Stimulated activated CD4-positive, alpha-beta T cell treated with anti-CD3 and anti-CD28 coated beads, Interleukin-2, amount 100 ng/mL, for 4 hours (primary cell): ENCODE measurements at regions not wholly inside any gene's neighbourhood (a gene's known extent, or its start where the extent isn't known, plus 50 kb on each side); places are given as distances from the start of the nearest gene placed in this dataset.

Experiments
- DNase-seq: peaks from one replicate; pipeline ENCODE4 v3.0.0-alpha.2; 2020; ENCODE audit warnings: low read depth

DNA sequence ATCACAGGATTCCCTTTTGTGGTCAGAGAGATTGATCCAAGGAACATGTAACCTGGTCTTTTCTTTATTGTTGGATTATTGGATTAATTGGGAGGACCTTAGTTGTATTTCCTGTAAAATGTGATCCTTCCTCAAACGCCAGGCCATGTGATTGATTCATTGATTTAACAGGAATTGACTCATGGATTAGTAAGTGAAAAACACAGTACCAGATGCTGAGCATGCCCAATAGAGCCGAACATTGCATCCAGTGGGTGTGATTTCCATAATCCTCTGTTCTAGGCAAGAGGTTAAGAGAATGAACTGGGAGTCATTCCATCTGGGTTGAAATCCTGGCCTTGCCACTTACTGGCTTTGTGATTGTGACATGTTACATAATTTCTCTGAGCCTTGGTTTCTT, 522.3 kb downstream of the MAT2B start:
- no peak for DNase-seq

DNA sequence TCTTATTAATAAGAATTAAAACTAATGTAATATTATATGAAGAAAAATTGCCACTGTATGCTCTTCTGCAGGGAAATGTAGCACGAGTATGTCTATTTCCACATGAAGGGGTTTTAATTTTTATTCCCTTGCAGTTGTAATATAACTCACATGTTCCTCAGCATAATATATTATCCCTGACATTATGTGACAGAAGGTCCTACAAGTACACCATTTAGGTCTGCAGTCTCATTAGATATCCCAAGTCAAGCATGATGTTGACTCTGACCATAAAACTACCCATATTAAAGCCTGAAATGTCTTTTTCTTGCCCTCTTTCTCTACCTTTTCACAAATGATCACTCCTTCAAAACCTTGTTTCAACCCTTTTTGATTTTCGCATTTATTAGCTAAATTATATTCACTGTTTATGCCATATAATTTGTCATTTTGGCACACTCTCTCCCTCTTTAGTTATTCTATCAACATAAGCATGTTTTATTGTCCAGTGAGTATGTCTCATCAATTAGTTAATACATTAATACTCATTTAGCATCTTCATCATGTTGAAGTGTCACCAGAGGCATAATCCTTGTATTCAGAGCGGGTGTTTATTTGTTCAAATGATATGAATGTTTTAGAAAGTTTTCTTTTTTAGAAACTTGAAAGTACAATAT, 532.8 kb downstream of the MAT2B start:
- DNase-seq: no peak

GRCh38 chr5:164041105-164041504, 535.7 kb downstream of the MAT2B start:
- no peak for DNase-seq

GRCh38 chr5:164048359-164048926, 543.0 kb downstream of the MAT2B start:
- DNase-seq: no peak

- no peak for DNase-seq
Observed at GRCh38 chr5:164051745-164052144, 546.3 kb downstream of the MAT2B start.

DNA sequence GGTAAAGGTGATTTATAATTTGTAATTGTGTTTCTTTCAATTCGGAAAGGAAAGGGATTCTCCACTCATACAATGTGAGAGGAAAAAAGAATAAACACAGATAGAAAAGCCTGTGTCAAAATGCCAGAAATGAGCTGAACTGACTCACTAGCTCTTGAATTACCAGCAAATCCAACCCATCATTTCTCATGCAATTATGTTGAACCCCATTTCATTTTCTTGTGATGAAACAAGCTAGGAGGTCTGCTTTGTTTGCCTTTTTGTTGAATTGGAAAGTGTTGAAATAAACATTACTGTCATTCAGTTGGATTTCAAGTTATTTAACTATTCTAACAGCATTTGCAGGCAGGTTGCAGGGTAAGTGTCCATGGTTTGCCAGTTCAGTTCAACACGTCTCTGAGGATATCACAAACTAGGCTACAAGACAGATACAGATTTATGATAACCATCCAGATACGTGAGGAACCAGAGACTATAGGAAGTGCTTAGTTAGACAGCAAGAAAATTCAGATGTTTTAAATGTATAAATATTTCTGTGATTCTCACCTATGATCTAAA, 547.2 kb downstream of the MAT2B start:
- DNase-seq: no peak

DNA sequence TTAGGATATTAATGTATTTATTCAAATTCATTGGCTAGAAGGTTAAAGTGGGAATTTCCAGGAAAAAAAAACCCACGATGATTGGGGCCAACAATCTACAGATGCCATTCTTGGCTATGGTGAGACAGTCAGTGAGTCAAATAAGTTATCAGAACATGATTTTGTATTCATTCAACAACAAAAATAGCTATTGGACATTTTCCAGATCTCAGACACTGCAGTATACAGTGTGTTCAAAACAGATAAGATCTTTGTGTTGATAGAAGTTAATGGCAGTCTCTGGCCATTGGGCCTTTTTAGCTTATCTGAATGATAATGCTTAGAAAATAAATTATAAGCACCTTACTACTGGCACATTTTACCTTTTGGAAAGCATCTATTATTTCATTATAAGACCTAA, 547.7 kb downstream of the MAT2B start:
- no peak for DNase-seq

GRCh38 chr5:164054461-164054860, 549.0 kb downstream of the MAT2B start:
- DNase-seq: no peak

- no peak for DNase-seq
Observed at GRCh38 chr5:164057121-164057520, 551.7 kb downstream of the MAT2B start.

DNA sequence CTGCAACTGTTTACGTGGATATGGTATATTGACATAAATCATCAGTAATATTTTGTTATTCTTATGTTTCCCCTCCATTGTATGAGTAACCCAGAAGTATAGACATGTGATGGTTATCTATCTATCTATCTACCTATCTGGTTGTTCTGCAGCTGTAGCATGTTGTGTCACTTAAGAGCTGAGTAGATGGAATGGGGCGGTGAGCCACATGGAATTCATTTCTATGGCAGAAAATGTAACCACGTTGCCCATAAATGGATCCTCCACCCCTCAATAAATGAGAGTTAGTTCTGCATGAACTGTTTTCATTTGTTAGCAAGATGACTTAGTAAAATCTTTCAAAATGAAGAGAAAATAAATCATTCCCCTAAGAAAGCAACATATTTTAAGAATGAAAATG, 553.2 kb downstream of the MAT2B start:
- no peak for DNase-seq

DNA sequence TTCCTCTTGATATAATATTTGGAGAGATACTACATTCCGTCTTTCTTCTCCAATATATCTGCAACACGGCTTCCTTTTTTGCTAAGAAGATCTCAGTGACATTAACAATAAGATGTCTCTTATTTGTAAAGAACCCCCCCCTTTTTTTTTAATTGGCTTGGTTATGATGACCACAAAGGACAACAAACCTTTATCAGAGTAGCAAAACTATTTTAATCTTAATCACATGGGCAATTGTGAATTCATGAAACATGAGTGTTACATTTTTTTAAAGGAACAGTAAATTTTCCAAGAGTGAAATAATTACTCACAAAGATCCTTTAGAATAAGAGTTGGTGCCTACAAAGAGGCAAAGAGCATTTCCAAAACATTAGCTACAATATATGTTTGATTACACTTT, 554.1 kb downstream of the MAT2B start:
- no peak for DNase-seq

DNA sequence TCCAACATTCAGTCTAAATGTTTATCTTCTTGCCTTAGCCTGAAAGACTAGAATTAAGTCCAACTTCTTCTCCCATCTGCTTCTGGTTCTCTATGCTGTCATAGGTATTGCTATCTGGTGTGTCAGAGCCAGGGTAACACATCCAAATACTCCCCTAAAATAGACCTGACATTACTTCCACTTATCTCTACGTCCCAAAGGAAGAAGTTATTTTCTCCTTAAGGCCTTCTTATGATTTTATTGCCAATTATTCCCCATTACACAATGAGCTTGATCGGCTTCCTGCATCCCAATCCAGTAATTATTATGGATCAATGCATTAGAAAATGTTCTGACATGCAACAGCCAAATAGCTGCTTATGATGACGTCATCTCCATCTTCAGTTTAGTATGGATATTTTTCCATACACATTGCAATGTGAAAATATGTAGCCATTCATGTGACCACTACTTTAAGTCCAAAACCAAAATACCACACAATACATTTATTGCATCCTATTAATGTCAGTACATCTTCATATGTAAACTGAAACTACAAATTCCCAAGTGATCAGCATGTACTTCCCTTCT, 555.5 kb downstream of the MAT2B start:
- DNase-seq: no peak

- no peak for DNase-seq
Observed at GRCh38 chr5:164062304-164062703, 556.9 kb downstream of the MAT2B start.

- DNase-seq: no peak
Observed at GRCh38 chr5:164065266-164065665, 559.8 kb downstream of the MAT2B start.

- no peak for DNase-seq
Observed at GRCh38 chr5:164071671-164072070, 566.3 kb downstream of the MAT2B start.

DNA sequence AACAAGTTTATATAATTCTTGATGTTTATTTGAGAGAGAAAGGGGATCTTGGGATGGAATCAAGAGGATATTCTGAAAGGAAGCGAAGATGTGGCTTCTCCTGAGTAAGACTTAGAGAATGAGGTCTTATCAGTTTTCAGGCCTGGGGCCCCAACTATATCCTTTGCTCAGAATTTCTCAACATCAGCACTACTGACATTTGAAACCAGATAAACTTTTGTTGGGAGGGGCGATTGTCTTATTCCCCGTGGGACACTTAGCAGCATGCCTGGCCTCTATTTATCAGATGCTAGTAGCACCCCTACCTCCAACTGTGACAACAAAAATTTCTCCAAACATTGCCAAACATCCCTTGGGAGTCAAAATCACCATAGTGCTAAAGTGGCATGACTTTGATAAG, 567.7 kb downstream of the MAT2B start:
- no peak for DNase-seq

- no peak for DNase-seq
Observed at GRCh38 chr5:164076556-164076955, 571.1 kb downstream of the MAT2B start.

DNA sequence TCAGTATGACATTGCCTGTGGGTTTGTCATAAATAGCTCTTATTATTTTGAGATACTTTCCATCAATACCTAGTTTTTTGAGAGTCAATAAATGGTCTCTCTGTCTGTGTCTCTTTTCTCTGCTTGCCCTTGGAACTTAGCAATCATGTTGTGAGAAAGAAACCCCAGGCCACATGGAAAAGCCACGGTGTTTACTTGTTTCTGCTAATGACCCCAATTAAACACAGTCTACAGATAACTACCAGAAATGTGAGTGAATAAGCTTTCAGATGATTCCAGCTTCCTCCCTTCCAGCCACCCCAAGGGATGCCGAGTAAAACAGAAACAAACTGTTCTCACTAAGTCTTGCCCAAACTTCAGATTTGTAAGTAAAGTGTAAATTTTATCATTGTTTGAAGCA, 584.9 kb downstream of the MAT2B start:
- DNase-seq: no peak

DNA sequence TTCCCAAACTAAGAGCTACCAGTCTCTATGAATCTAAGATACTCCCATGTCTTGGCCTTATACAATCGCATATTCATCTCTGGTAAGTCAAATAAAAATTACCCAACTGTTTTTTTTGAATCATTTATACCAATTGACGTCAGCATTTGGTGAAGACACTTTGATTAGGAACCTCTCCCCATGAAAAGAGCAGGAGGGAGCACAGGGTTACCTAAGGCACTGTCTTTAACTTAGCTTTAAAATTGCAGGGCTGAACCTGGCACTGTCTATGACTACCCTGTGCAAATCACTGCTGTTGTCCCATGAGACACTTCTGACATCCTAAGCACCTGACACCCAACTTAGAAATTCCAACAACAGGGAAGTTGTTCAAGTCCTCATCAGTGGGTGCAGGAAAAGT, 586.4 kb downstream of the MAT2B start:
- no peak for DNase-seq

- no peak for DNase-seq
Observed at GRCh38 chr5:164094291-164094690, 588.9 kb downstream of the MAT2B start.

GRCh38 chr5:164097749-164098148, 592.3 kb downstream of the MAT2B start:
- DNase-seq: no peak

- DNase-seq: no peak
Observed at GRCh38 chr5:164098531-164098930, 593.1 kb downstream of the MAT2B start.

DNA sequence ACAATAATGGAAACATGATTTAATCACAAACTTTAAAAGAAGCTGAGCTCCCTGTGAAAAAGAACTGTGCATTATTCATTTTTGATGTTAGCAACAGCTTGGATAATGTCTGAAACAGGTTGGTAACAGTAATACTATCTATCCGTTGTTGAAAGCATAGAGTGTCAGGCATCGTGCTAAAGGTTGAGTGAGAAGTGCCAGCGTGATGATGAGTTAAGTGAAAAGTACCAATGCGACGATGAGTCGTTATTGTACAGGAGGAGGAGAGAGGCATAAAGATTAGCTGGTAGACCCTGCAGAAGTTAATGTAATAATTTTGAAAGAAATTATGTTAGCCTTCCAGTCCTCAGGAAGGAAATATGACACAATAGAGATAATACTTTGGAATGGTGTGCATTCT, 593.6 kb downstream of the MAT2B start:
- DNase-seq: no peak

DNA sequence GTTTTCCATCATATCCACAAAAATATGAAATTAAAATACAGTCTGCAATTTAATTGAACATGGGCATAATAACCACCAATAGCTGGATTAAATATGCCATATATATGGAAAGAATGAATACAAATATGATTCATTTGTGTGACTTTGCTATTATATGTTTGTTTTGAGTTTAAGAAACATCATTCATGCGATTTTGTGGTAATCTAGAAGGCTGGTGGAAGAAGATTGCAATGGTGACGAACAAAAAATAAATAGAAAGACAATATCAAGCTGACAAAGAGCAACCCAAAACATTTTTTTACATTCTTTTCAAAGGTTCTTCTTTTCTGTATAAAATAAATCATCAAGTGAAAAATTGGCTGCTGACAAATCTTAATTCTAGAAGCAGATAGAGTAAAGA, 610.0 kb downstream of the MAT2B start:
- DNase-seq: no peak
